CD4-positive, alpha-beta T cell (primary cell): ENCODE measurements at regions not wholly inside any gene's neighbourhood (a gene's known extent, or its start where the extent isn't known, plus 50 kb on each side); places are given as distances from the start of the nearest gene placed in this dataset.

Experiments
- ATAC-seq: fragments of 200-7000 bp; cut with Tn5 transposase; one replicate; pipeline ENCODE4 v1.10.0; 2022; ENCODE audit warnings: mild to moderate bottlenecking; ENCODE audit not compliant: poor library complexity
- CTCF ChIA-PET: fragments of 350-600 bp; sonication (Branson Sonifier 250); formaldehyde crosslinking; loops from one replicate; lab custom pipeline; 2021; ENCODE audit warnings: antibody characterized with exemption, inconsistent platforms; lab: Charles Lee
- POLR2A ChIA-PET: fragments of 350-600 bp; sonication (Branson Sonifier 250); formaldehyde crosslinking; loops from one replicate; lab custom pipeline; 2021; ENCODE audit warnings: antibody characterized with exemption, inconsistent platforms; lab: Charles Lee
- DNase-seq, 14 experiments: peaks; one replicate each; pipeline ENCODE4 v3.0.0-alpha.2; 2013 to 2020; ENCODE audit warnings: mixed read lengths in 2 of 14
- H3K27ac ChIP-seq, 2 donors: one replicate each; pipeline versions ENCODE4 v1.5.1 to v1.7.0; 2013; ENCODE audit warnings: low read length in 2 of 2, low read depth in 1 of 2, mild to moderate bottlenecking in 1 of 2
- H3K27me3 ChIP-seq, 2 experiments: 1 replicate in 1 of 2; 2 replicates in 1 of 2; pipeline versions ENCODE4 v1.6.1 to v1.7.0; 2013; ENCODE audit warnings: low read length in 2 of 2, control low read depth in 1 of 2, mild to moderate bottlenecking in 1 of 2, moderate library complexity in 1 of 2; ENCODE audit not compliant: insufficient read depth in 2 of 2, control insufficient read depth in 1 of 2
- H3K36me3 ChIP-seq: one replicate; pipeline ENCODE4 v1.6.1; 2013; ENCODE audit warnings: low read length, control low read depth; ENCODE audit not compliant: insufficient read depth
- H3K4me1 ChIP-seq: one replicate; pipeline ENCODE4 v1.6.1; 2013; ENCODE audit warnings: low read length, control low read depth; ENCODE audit not compliant: insufficient read depth
- H3K4me3 ChIP-seq: one replicate; pipeline ENCODE4 v1.5.1; 2013; ENCODE audit warnings: mild to moderate bottlenecking, low read length, moderate library complexity
- H3K9me3 ChIP-seq, 2 experiments: 1 replicate in 1 of 2; 2 replicates in 1 of 2; pipeline versions ENCODE4 v1.6.1 to v1.7.0; 2013; ENCODE audit warnings: low read length in 2 of 2, mild to moderate bottlenecking in 2 of 2, control low read depth in 1 of 2, moderate library complexity in 1 of 2; ENCODE audit not compliant: control insufficient read depth in 1 of 2, insufficient read depth in 1 of 2
- H3K27ac Mint-ChIP-seq: one replicate; pipeline ENCODE4 v1.8.0; 2020; ENCODE audit warnings: mixed read lengths
- H3K27me3 Mint-ChIP-seq: one replicate; pipeline ENCODE4 v1.8.0; 2021; ENCODE audit warnings: mixed read lengths
- H3K36me3 Mint-ChIP-seq: one replicate; pipeline ENCODE4 v1.8.0; 2021; ENCODE audit warnings: low read depth, mixed read lengths
- H3K4me1 Mint-ChIP-seq: one replicate; pipeline ENCODE4 v1.8.0; 2021; ENCODE audit warnings: low read depth, mixed read lengths
- H3K4me3 Mint-ChIP-seq: one replicate; pipeline ENCODE4 v1.8.0; 2020; ENCODE audit warnings: mild to moderate bottlenecking, mixed read lengths
- H3K9me3 Mint-ChIP-seq: one replicate; pipeline ENCODE4 v1.8.0; 2020; ENCODE audit warnings: mixed read lengths
- intact Hi-C, 2 experiments: fragments of 100-400 bp; cut with DNase I in 1 of 2; cut with micrococcal nuclease in 1 of 2; formaldehyde crosslinking; loops; one replicate each; pipeline versions ENCODE4 v1.15.1 to v1.9.0; 2023 to 2025; cut with DNase I, micrococcal nuclease
- TF ChIP-seq, protein P1 (sequence below): fragments of 200-600 bp; IDR thresholded peaks from one replicate; pipeline ENCODE4 v1.8.0; 2022; ENCODE audit warnings: antibody characterized with exemption, mild to moderate bottlenecking

DNA sequence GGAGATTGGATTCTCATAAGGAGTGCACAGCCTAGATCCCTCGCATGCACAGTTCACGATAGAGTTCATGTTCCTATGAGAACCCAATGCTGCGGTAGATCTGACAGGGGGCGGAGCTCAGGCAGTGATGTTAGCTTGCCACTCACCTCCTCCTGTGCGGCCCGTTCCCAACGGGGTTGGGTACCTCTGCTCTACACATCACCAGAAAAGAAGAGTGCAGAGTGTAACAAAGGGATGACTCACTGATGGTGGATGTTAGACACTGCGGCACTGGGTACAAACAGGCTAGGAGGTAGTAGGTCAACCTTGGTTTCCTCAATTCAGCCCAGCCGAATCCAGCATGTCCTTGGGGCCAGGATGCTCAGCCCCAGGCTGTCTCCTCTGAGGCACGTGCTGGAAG, 66.8 kb upstream of the CHST15 start:
- intact Hi-C loops: no loop called here
- Histone ChIP-seq H3K9me3 (peaks cover 0 to 7% of the 10 kb centered on the region in 2 experiments), H3K27ac (no peak overlapping the region), H3K4me1 (no peaks in the 10 kb centered on the region), H3K27me3 (peaks cover 0 to 2% of the 10 kb centered on the region in 2 experiments), H3K36me3 (no peaks in the 10 kb centered on the region), H3K4me3 (no peak overlapping the region)
- ATAC-seq: no peak
- POLR2A ChIA-PET: no interaction called here
- H3K4me1 Mint-ChIP-seq: peaks cover 5% of the 10 kb centered on the region
- CTCF ChIA-PET: no interaction called here
- no peak overlapping the region for H3K4me3 Mint-ChIP-seq
- DNase-seq: peak in 1 of 14 experiments; percentile 17
- TF ChIP-seq, protein P1, sequence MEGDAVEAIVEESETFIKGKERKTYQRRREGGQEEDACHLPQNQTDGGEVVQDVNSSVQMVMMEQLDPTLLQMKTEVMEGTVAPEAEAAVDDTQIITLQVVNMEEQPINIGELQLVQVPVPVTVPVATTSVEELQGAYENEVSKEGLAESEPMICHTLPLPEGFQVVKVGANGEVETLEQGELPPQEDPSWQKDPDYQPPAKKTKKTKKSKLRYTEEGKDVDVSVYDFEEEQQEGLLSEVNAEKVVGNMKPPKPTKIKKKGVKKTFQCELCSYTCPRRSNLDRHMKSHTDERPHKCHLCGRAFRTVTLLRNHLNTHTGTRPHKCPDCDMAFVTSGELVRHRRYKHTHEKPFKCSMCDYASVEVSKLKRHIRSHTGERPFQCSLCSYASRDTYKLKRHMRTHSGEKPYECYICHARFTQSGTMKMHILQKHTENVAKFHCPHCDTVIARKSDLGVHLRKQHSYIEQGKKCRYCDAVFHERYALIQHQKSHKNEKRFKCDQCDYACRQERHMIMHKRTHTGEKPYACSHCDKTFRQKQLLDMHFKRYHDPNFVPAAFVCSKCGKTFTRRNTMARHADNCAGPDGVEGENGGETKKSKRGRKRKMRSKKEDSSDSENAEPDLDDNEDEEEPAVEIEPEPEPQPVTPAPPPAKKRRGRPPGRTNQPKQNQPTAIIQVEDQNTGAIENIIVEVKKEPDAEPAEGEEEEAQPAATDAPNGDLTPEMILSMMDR: no peak
- H3K27me3 Mint-ChIP-seq: peaks cover 20% of the 10 kb centered on the region
- no peak overlapping the region for H3K27ac Mint-ChIP-seq
- H3K36me3 Mint-ChIP-seq: no peaks in the 10 kb centered on the region
- no peaks in the 10 kb centered on the region for H3K9me3 Mint-ChIP-seq

DNA sequence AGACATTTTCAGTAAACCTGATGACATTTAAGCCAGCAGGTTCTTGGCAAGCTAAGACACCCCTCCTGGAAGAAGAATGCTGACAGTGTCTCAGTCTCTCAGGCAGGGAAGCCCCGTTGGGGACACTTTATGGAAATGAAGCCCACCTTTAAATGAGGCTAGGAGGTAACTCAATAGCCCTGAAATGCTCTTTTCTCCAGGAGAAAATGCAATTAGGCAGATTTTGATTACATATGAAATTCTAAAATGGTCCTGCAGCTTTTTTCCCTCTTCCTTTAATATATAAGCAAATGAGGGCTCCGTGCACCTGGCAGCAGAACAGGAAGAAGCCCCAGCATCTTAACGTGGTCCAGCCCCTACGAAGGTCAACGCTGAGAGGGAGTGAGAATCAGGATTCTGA, 65.8 kb upstream of the CHST15 start:
- Histone ChIP-seq H3K4me1 (no peaks in the 10 kb centered on the region), H3K36me3 (no peaks in the 10 kb centered on the region), H3K4me3 (no peak overlapping the region), H3K27me3 (peaks cover 0 to 2% of the 10 kb centered on the region in 2 experiments), H3K9me3 (peaks cover 0 to 6% of the 10 kb centered on the region in 2 experiments), H3K27ac (no peak overlapping the region)
- H3K27ac Mint-ChIP-seq: no peak overlapping the region
- no peak for ATAC-seq
- no peaks in the 10 kb centered on the region for H3K9me3 Mint-ChIP-seq
- no peaks in the 10 kb centered on the region for H3K36me3 Mint-ChIP-seq
- TF ChIP-seq, protein P1: no peak
- intact Hi-C loops: no loop called here
- ChIA-PET POLR2A (no interaction called here), CTCF (no interaction called here)
- H3K4me3 Mint-ChIP-seq: no peak overlapping the region
- H3K27me3 Mint-ChIP-seq: peaks cover 20% of the 10 kb centered on the region
- H3K4me1 Mint-ChIP-seq: peaks cover 5% of the 10 kb centered on the region
- DNase-seq: no peak

DNA sequence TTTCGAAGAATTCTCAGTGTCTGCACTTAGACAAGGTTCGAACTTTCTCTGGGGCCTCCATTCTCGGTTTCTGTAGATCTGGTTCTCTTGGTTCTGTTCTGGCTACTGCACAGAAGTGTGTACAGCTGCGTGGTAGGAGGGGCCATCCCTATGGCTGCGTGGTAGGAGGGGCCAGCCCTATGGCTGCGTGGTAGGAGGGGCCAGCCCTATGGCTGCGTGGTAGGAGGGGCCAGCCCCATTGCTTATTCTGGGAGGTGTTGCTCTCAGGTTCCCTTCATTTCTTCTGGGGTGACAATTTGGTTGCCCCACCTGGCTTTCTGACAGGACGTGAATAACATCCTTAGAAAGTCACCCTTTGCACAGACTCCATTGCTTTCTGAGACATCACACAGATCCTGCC, 65.2 kb upstream of the CHST15 start:
- H3K36me3 Mint-ChIP-seq: no peaks in the 10 kb centered on the region

More for the DNA sequence above, 65.2 kb upstream of the CHST15 start:
- Mint-ChIP-seq H3K27me3 (peaks cover 20% of the 10 kb centered on the region), H3K27ac (no peak overlapping the region), H3K4me3 (no peak overlapping the region), H3K9me3 (no peaks in the 10 kb centered on the region), H3K4me1 (peaks cover 5% of the 10 kb centered on the region)
- Histone ChIP-seq H3K9me3 (peaks cover 0 to 6% of the 10 kb centered on the region in 2 experiments), H3K27ac (no peak overlapping the region), H3K4me3 (no peak overlapping the region), H3K27me3 (peaks cover 0 to 2% of the 10 kb centered on the region in 2 experiments), H3K4me1 (peaks cover 3% of the 10 kb centered on the region), H3K36me3 (no peaks in the 10 kb centered on the region)
- no peak for DNase-seq
- CTCF ChIA-PET: no interaction called here
- POLR2A ChIA-PET: no interaction called here
- intact Hi-C loops: no loop called here
- ATAC-seq: no peak
- TF ChIP-seq, protein P1: no peak
